ENCODE measurements at regions not wholly inside any gene's neighbourhood (a gene's known extent, or its start where the extent isn't known, plus 50 kb on each side); places are given as distances from the start of the nearest gene placed in this dataset.

DNA sequence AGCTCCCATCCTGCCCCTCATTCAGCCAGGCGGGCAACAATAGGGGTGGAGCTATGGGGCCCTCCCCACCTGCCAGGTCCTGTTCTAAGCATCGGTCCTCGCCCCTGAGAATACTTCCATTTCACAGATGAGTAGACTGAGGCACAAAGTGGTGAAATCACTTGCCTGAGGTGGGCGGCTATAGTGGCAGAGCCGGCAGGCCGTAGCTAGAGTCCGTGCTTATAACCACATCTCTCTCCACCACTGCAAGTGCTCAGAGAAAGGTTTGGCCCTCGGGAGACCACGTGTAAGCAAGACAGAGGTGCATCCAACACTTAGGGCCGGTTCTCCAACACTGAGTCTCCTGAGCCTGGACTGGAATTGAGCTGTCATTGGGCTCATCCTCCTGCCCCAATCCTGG lies 145.8 kb upstream of the UNC5B start:
- H3K4me3 ChIP-seq, result no peak overlapping the region
- H3K4me1 ChIP-seq, result no peaks in the 10 kb centered on the region
- DNase-seq, result no peak
- no peaks in the 10 kb centered on the region for H3K9me3 ChIP-seq (replicated peaks)
- H3K36me3 ChIP-seq, result no peaks in the 10 kb centered on the region
- H3K27ac ChIP-seq, result no peak overlapping the region
- H3K27me3 ChIP-seq, result no peaks in the 10 kb centered on the region

DNA sequence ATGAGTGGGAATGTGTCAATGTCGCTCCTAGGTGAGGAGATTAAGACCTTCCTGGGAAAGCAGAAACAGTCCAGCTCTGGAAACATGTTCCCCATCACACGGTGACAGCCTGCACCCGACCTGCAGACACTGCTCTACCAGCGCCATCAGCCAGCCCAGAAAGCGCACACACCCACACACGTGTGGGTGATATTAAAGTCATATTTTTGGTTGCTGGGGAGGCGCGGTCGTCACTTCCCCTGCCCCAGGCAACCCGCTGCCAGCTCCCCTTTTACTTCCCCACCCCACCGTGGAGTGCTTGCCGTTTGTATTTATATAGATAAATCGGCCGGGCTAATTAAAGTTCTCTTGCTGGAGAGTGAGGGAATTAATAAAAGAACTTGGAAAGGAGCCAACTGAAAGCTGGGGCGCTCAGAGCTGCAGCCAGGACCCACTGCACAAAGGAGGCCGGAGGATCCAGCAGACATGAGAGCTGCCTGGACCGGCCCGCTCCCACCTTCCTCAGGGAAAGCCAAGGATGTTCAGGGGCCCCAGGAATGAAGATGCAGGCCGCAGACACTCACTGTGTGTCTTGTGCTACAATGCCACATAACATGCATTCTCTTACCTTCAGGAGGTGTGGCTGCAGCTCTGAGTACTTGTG lies 145.2 kb upstream of the UNC5B start:
- no peaks in the 10 kb centered on the region for H3K36me3 ChIP-seq
- no peaks in the 10 kb centered on the region for H3K9me3 ChIP-seq (replicated peaks)
- no peaks in the 10 kb centered on the region for H3K4me1 ChIP-seq
- H3K4me3 ChIP-seq, result no peak overlapping the region
- DNase-seq, result no peak
- H3K27me3 ChIP-seq, result no peaks in the 10 kb centered on the region
- no peak overlapping the region for H3K27ac ChIP-seq

DNA sequence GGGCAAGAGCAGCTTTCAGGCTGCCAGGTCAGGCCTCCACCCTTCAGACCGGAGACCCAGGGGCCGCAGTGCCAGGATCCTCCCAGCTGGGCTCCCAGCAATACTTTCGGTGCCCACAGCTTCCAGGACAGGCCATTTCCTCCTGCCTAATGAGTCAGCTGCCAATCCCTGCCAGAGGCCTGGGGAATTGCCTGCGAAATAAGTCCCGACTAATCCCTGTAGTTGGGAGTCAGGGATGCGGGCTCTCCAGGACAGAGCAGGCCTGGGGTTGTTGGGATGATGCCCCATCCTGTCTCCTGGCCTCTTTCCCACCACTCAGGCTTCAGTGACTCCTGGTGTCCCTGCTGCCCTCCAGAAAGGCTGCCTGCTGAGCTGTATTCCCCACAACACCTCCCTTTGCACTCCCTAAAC lies 143.5 kb upstream of the UNC5B start:
- H3K9me3 ChIP-seq (replicated peaks), result no peaks in the 10 kb centered on the region
- no peak overlapping the region for H3K4me3 ChIP-seq
- no peak overlapping the region for H3K27ac ChIP-seq
- H3K4me1 ChIP-seq, result no peaks in the 10 kb centered on the region
- no peak for DNase-seq
- H3K27me3 ChIP-seq, result no peaks in the 10 kb centered on the region
- no peaks in the 10 kb centered on the region for H3K36me3 ChIP-seq

DNA sequence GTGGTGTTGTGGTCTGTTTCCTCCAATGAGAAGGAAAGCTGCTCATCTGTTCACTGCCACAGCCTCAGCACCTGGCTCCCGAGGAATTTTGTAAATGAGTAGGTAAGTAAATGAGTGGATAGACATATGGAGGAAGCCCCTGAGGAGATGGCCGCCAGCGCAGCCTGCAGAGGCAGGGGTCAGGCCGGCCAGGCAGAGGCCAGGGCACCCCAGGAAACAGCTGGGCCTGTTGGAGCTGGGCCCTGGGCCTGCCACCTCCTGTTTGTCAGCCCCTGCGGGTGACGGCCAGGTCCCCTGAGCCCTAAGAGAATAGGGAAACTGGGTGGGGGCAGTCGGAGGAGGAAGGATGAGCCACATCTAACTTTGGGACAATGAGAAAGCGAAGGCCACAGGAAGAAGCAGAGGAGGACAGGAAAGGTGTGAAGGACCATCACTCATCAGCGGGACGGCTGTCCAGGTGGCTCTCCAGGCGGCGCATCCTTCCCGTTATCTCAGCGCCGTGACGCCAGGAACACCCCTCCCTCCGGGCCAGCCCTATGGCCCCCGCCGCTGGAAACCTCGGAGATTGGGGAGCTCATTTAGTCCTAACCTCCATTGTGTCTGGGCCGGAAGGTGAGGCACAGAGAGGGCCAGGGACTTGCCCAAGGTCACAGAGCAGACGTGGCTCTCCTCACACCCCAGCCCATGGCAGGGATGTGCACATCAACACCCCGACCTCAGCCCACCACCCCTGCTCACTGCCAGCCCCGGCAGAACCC lies 142.3 kb upstream of the UNC5B start:
- Histone ChIP-seq H3K36me3 (no peaks in the 10 kb centered on the region), H3K27me3 (no peaks in the 10 kb centered on the region), H3K9me3 (replicated peaks) (no peaks in the 10 kb centered on the region), H3K4me3 (no peak overlapping the region), H3K27ac (no peak overlapping the region), H3K4me1 (no peaks in the 10 kb centered on the region)
- no peak for DNase-seq

DNA sequence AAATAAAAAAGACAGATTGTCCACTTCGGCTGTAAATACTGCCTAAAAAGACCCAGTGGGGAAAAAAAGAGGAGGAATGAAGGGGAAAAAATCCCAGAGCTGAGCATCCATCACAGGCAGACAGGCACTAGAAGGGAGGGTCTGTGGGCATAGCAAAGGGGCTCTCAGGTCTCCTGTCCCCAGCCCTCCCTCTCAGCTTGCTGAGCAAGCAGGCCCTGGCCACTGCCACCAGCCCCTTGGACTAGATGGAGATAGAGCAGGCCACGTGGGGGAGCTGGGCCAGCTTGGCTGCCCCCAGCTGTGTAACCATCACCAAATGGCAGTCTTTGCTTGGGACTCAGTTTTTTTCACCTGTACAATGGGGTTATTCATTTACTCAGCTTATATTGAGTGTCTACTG lies 141.6 kb upstream of the UNC5B start:
- no peaks in the 10 kb centered on the region for H3K9me3 ChIP-seq (replicated peaks)
- no peaks in the 10 kb centered on the region for H3K36me3 ChIP-seq
- no peaks in the 10 kb centered on the region for H3K4me1 ChIP-seq
- no peaks in the 10 kb centered on the region for H3K27me3 ChIP-seq
- H3K27ac ChIP-seq, result no peak overlapping the region
- DNase-seq, result no peak
- H3K4me3 ChIP-seq, result no peak overlapping the region

DNA sequence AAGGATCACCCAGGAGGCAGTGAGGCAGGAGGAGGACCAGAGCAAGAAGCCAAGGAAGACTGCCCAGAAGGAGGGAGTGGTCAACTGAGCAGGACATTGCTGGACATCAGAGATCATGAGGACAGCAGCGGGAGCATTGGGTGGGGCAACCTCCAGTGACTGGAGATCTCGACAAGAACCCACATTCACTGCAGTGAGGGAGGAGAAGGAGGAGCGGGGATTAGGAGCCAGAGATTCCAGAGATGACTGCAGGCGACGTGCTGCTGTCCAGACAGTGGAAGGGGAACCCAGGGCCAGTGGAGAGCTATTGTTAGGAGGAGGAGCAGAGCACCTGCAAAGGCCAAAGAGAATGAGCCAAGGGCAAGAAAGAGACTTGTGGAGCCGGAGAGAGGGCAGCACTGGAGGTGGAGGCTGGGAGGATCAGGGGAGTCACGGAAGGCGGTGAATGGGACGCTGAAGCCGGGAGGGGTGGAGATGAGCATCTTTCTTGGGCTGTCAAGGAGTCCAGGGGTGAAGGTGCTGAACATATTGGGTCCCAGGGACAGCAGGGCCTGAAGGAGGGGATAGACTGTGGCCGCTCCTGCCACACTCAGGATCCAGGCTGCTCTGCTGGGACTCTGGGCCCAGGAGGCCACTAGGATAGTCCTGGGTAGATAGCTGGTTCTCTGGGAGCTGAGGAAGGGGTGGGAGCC lies 140.1 kb upstream of the UNC5B start:
- H3K4me3 ChIP-seq, result no peak overlapping the region
- H3K27ac ChIP-seq, result no peak overlapping the region
- no peaks in the 10 kb centered on the region for H3K4me1 ChIP-seq
- no peaks in the 10 kb centered on the region for H3K36me3 ChIP-seq
- no peaks in the 10 kb centered on the region for H3K27me3 ChIP-seq
- DNase-seq, result no peak
- H3K9me3 ChIP-seq (replicated peaks), result no peaks in the 10 kb centered on the region

DNA sequence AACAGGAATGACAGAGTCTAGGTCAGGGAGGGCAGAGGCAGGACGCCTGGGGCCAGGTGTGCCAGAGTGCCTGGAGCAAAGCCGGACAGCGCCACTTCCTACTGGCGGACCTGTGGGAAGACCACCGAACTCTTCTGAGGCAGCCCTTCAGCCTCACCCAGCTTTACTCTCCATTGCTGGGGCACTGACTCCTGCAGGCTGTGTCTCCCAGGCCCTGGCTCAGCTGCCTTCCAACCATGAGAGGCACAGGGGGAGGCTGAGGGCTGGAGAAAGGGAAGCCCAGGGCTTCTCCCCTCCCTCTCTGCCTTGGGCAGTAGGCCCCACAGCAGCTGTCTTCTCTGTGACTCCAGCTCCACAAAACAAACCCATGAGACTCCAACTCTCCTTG lies 139.6 kb upstream of the UNC5B start:
- no peaks in the 10 kb centered on the region for H3K9me3 ChIP-seq (replicated peaks)
- no peaks in the 10 kb centered on the region for H3K27me3 ChIP-seq
- DNase-seq, result no peak
- H3K4me1 ChIP-seq, result no peaks in the 10 kb centered on the region
- H3K27ac ChIP-seq, result no peak overlapping the region
- H3K4me3 ChIP-seq, result no peak overlapping the region
- no peaks in the 10 kb centered on the region for H3K36me3 ChIP-seq

DNA sequence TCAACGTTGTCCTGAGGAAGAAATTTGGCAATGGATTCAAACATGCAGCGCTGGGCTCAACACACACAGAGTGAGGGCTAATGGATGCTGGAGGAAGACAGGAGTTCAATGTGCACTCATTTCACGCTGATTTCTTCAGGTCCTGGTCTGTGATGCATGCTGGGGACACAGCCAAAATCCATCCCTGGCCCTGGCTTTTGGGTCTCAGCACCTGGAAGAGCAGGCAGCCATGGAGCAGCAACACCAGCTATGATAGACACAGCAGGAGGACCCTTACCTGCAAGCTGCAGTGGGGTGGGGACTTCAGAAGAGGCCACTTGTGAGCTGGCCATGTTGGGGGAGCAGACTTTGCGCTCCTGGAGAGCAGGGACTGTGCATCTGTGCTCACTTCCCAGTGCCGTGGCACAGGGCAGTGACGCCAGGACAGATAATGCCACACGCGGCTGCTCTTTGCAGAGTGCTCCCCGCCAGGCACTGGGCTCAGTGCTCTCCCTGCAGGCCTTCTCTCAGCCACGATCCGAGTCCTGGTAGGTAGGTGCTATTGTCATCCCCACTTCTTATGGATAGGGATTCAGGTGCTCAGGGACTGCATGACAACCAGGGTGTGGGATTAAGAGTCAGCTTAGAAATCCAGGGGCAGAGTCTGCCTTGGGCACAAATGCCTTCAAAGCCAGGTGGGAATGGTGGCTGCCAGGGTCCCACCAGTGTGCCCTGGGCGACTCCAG lies 138.8 kb upstream of the UNC5B start:
- Histone ChIP-seq H3K4me1 (no peaks in the 10 kb centered on the region), H3K4me3 (no peak overlapping the region), H3K9me3 (replicated peaks) (no peaks in the 10 kb centered on the region), H3K27me3 (no peaks in the 10 kb centered on the region), H3K36me3 (no peaks in the 10 kb centered on the region), H3K27ac (no peak overlapping the region)
- no peak for DNase-seq

DNA sequence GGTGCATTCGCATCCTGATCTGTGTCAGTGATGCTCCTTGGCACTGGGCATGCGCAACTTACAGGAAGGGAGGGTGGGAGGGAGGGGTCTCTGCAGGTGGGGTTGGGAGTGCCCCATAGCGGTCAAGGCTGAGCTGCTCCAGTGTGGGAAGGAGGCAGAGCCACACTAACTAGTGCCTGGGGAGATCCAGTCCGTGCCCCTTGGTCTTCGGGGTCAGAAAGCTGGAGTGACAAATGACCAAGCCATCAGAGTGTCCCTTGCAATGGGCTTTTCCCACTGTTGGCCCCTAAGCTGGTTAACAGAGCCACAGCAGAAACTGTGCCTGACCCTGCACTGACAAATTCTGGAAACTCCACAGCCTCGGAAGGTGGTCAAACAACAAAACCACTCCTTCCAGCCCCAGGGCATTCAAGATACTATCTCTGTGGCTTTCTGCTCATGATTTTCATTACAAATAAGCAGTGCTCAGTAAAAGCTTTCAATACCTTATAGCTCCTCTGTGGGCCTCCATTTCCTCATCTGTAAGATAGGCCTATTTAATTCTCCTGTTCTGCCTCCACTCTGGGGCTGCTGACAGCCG lies 138.1 kb upstream of the UNC5B start:
- Histone ChIP-seq H3K4me1 (no peaks in the 10 kb centered on the region), H3K27me3 (no peaks in the 10 kb centered on the region), H3K4me3 (no peak overlapping the region), H3K9me3 (replicated peaks) (no peaks in the 10 kb centered on the region), H3K36me3 (no peaks in the 10 kb centered on the region), H3K27ac (no peak overlapping the region)
- DNase-seq, result no peak

DNA sequence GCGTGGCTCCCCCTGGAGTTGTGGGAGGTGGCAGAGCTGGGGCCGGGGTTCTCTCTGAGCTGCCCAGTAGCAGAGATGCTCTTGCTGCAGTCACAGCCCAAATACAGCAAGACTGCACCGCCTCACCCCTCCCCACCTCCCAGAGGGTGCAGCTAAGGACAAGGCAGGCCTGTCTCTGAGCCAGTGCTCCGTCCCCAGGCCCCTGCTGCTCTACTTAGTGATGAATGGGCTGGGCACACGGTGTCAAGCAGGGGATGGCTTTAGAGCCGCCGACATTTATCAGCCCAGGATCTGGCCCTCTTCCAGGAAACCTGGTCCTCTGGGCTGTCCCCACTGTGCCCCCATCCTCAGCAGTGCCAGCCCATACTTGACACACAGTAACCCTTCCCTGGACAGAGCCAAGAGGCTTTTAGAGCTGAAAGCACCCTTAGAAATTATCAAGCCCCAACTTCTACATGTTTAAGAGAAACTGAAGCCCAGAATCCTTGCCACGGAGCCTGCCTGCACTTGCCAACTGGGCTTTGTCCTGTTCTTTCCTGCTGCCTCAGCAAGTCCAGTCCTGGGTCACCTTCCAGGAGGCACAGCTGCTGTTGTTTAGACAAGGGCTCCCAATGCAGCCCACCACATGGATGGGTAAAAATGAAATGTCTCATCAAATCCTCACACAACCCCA lies 137.1 kb upstream of the UNC5B start:
- Histone ChIP-seq H3K27ac (no peak overlapping the region), H3K4me1 (no peaks in the 10 kb centered on the region), H3K36me3 (no peaks in the 10 kb centered on the region), H3K4me3 (no peak overlapping the region), H3K9me3 (replicated peaks) (no peaks in the 10 kb centered on the region), H3K27me3 (no peaks in the 10 kb centered on the region)
- DNase-seq, result no peak

DNA sequence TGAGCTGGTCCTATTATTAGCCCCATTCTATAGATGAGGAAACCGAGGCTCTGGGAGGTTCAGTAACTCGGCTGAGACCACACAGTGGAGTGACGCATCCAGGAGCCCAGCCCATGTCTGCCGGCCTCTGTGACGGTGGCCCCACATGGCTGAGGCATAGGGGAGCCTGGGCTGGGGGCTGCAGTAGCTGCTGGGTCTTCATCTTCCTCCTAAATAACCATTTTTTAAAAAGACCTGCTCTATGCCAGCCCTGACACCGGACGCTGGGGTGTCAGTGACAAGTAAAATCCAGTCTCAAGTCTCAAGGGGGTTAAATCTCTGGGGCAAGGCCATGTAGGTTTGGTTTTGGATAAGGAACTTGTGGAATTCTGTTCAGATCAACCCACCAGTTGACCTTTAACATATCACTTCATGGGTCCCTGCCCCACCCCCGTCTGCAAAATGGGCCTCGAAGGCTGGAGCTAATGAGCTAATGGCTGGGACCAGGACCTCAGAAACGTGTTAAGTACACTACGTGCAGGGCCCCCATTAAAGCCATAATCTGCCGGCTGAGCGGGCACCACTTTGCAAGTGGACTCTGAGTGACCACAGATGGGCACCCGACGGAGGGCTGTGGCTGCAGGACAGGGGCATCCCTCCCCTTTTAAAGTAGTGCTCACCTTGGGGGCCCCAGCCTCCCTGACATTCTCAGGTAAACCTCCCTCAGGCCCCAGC lies 136.5 kb upstream of the UNC5B start:
- no peak for DNase-seq
- H3K4me1 ChIP-seq, result no peaks in the 10 kb centered on the region
- H3K9me3 ChIP-seq (replicated peaks), result no peaks in the 10 kb centered on the region
- H3K4me3 ChIP-seq, result no peak overlapping the region
- no peaks in the 10 kb centered on the region for H3K27me3 ChIP-seq
- H3K27ac ChIP-seq, result no peak overlapping the region
- H3K36me3 ChIP-seq, result no peaks in the 10 kb centered on the region

DNA sequence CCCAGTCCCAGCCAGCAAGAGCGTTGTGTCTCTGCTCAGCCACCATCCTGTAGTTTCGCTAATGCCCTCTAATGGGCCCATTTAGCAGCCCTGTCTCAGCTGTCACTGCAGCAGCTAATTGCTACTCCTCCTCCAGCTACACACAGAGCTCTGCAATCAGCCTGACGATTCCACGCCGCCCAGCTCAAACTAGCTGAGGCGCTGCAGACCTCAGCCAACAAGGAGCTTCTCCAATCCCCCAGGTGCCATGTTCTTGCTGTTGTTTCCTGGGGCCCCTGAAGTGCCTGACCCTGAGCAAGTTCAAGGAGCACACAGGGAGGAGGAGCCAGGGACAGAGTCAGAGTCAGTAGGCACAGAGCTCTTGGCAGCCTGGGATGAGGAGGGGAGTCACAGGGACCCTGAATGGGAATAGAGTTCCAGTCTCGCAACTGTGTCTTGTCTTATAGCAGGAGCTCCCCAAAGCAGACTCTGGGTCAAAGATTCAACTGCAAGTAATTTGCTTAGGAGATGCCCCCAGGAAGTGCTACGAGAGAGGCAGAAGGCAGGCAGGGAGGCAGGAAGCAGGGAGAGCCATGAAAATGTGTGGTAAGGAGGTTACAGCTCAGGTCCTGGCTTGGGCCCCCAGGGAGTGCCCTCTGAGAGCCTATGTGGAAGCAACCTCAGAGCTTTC lies 135.8 kb upstream of the UNC5B start:
- H3K4me1 ChIP-seq, result no peaks in the 10 kb centered on the region
- DNase-seq, result no peak
- no peaks in the 10 kb centered on the region for H3K27me3 ChIP-seq
- no peak overlapping the region for H3K4me3 ChIP-seq
- H3K9me3 ChIP-seq (replicated peaks), result no peaks in the 10 kb centered on the region
- no peak overlapping the region for H3K27ac ChIP-seq
- H3K36me3 ChIP-seq, result no peaks in the 10 kb centered on the region

DNA sequence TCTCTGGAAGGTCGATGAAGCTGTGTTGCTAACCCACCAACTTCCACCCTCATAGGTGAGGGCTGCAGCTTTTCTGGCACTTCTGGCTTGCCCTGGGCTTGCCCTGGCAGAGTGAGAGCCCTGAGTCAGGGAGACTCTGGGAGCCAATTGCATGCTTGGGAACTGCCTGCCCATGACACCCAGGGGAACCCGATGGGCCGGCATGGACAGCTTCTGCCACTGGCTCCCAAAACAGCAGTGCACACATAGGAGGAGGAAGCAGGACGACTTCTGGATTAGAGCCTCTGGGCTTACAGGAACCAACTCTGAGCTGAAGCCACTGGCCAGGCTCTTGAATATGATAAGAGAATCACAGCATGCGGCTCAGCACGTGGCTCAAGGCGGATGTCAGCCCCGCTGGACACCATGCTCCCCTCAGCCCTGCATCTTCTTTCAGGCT lies 135.2 kb upstream of the UNC5B start:
- H3K27me3 ChIP-seq, result no peaks in the 10 kb centered on the region
- H3K4me3 ChIP-seq, result no peak overlapping the region
- H3K36me3 ChIP-seq, result no peaks in the 10 kb centered on the region
- DNase-seq, result no peak
- H3K9me3 ChIP-seq (replicated peaks), result no peaks in the 10 kb centered on the region
- no peak overlapping the region for H3K27ac ChIP-seq
- H3K4me1 ChIP-seq, result no peaks in the 10 kb centered on the region

Measured in SJCRH30 (cell line).